ENCODE measurements at regions not wholly inside any gene's neighbourhood (a gene's known extent, or its start where the extent isn't known, plus 50 kb on each side); places are given as distances from the start of the nearest gene placed in this dataset.
"Not testable (repeated sequence)": the region's sequence is repeated elsewhere in the genome, so short reads cannot be mapped to it uniquely, and the experiment has no call there.

DNA sequence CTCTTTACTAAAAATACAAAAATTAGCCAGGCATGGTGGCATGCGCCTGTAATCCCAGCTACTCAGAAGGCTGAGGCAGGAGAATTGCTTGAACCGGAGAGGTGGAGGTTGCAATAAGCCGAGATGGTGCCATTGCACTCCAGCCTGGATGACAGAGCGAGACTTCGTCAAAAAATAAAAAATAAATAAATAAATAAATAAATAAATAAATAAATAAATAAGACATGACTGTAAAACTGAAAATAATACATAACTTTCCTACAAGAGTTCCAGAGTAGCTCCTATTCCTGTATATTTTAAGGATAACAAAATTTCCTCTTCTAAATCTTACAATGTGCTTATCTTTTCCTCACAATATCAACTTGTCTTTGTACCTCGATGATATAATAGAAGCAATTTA is 549.4 kb downstream of the TRAM1L1 start:
- DNase-seq = not testable (repeated sequence)

GRCh38 chr4:116531870-116532269 is 553.5 kb downstream of the TRAM1L1 start:
- DNase-seq = no peak

DNA sequence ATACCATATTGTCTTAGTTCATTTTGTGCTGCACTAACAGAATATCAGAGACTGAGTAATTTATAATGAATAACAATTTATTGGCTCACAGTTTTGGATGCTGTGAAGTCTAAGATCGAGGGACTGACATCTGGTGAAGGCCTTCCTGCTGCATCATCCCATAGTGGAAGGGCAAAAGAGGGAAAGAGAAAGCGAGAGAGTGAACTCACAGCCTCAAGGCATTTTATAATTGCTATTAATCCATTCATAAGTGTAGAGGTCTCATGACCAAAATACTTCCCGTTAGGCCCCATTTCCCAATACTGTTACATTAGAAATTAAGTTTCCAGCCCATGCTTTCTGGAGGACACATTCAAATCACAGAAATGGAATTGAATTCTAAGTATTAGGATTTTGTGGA is 554.4 kb downstream of the TRAM1L1 start:
- no peak for DNase-seq

- no peak for DNase-seq
Measured at GRCh38 chr4:116530048-116530447, 555.3 kb downstream of the TRAM1L1 start.

DNA sequence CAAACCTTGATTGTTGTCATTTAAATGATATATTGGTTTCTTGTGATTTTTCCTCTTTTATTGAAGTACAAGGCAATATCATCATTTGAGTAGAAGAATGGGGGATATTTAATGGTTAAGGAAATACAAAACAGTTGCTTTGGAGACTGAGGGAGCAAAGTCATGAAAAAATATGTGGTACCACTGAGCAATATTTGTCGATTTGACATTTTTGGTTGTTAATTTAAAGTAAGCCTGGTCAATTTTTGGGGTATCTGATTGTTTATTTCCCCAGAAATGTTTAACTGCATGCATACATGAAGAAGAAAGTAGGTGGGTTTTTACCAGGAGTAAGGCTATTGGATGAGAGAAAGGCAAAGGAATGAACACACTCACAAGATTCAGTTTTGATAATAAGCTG is 556.2 kb downstream of the TRAM1L1 start:
- no peak for DNase-seq

DNA sequence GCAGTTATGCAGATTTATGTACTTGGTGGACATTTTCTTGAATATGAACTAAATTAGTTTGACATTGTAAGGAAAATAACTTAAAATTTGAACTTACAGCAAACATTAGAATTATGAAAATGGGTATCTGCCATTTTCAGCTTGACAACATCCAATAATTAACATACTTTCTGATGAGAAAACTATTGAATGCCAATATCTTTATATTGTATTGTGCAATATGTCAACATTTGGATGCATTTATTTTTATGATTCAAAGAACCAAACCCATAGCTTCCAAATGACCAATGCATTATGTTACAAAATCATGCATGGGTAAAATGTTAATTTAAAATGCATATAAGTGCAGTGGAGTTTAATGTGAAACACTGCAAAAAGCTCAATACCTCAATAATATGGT is 562.5 kb downstream of the TRAM1L1 start:
- no peak for DNase-seq

GRCh38 chr4:116520886-116521285 is 564.5 kb downstream of the TRAM1L1 start:
- DNase-seq = no peak

GRCh38 chr4:116516711-116517110 is 568.7 kb downstream of the TRAM1L1 start:
- DNase-seq = no peak

DNA sequence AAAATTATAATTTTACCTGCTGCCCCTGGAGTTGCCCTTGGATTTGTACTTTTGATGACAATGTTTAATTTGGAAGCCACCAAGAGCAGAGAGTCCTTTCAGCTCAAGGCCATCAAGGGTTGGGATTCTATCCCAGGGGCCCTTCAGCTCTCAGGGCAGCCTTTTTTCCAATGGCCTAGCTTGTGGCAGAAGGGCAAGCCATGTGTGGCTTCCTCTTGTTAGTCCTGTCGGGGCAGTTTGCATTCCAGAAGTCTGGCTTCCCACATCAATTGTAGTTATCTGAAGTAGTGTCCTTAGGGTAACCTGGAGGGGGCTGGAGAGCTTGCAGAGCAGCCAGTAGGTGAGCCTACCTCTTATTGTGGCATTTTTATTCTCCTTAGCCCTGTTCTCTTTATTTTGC is 569.4 kb downstream of the TRAM1L1 start:
- no peak for DNase-seq

- DNase-seq = no peak
Measured at GRCh38 chr4:116512552-116512951, 572.8 kb downstream of the TRAM1L1 start.

- no peak for DNase-seq
Measured at GRCh38 chr4:116501954-116502353, 583.4 kb downstream of the TRAM1L1 start.

DNA sequence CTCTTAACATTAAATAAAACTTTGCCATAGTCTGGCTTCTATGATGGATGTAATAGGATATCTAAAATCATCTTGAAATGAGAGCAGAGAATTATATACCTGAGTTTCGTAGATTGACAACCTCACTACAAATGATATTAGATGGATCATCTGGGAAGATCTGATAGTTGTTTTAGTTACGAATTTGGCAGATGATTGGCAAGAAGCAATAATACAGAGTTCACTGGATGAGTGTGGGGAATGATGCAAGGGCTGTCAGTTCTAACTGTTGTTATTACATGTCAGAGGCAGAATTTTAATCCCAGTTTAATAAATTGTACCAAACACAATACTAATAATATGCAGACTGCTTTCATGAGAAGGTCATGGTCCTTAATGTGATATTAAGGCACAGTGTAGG is 585.2 kb downstream of the TRAM1L1 start:
- no peak for DNase-seq

GRCh38 chr4:116489739-116490138 is 595.6 kb downstream of the TRAM1L1 start:
- no peak for DNase-seq

DNA sequence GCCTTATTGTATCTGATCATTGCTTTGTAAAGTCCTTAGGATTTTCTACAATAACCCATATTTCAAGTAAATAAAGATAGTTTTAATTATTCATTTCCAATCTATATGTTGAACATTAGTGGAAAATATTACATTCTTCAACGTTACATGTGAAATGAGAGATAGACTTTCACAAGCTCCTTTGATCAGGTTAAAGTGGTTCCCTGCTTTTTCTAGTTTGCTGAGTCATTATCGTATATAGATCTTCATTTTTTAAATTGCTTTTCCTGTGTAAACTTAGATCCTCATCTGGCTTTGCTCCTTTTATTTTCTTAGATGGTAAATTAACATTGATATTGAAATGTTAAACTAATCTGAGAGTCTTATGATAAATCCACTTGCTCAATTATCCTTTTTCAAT is 599.0 kb downstream of the TRAM1L1 start:
- no peak for DNase-seq

- DNase-seq = no peak
Measured at GRCh38 chr4:116480546-116480945, 604.8 kb downstream of the TRAM1L1 start.

DNA sequence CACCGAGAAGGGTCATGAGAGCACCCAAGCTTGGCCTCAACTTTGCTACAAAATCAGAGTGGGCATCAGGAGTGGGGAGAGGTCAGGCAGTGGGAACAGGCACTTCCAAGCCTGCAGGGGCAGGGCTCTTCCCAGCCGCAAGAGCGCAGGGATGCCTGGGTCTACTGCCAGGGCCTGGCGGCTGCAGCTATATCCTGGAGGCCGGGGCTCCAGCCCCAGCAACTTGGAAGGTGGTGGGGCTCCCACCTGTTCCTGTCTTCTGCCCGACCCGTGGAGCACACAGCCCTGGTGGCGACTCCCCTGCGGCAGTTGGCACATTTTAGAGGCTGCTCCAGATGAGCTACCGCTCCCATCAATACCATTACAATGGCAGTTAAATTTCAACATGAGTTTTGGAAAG is 607.0 kb downstream of the TRAM1L1 start:
- no peak for DNase-seq

- DNase-seq = no peak
Measured at GRCh38 chr4:116469582-116469981, 615.8 kb downstream of the TRAM1L1 start.

GRCh38 chr4:116453127-116453526 is 632.2 kb downstream of the TRAM1L1 start:
- DNase-seq = no peak

GRCh38 chr4:116449764-116450163 is 635.6 kb downstream of the TRAM1L1 start:
- DNase-seq = no peak

DNA sequence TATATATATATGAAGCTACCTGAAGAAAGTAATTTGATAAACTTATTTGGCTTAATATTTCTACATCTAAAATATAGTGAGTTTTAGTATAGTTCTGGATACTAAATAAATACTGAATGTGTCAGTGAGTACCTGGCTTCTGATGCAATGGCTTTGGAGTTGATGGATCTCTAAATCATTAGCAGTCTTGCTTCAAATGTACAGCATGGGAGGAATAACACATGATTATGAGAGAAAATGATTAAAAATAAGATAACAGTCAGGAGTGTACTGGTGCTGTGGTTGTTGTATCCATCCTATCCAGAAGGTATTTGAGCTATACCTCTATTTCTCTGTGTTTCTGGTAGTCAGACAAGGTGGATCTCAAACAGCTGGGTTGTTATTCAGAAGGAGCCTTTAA is 641.3 kb downstream of the TRAM1L1 start:
- no peak for DNase-seq

GRCh38 chr4:116438981-116439729 is 646.2 kb downstream of the TRAM1L1 start:
- DNase-seq = no peak

- DNase-seq = no peak
Measured at GRCh38 chr4:116438417-116438816, 647.0 kb downstream of the TRAM1L1 start.

DNA sequence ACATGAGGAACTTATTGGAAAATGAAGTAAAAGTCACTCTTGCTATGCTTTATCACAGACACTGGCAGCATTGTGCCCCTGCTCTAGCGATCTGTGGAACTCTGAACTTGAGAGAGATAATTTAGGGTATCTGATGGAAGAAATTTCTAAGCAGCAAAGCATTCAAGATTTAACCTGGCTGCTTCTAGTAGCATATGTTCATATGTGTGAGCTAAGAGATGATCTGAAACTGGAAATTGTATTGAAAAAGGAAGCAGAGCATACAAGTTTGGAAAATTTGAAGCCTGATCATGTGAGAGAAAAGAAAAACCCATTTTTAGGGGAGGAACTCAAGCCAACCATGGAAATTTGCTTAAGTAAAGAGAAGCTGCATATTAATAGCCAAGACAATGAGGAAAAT is 657.7 kb downstream of the TRAM1L1 start:
- no peak for DNase-seq

DNA sequence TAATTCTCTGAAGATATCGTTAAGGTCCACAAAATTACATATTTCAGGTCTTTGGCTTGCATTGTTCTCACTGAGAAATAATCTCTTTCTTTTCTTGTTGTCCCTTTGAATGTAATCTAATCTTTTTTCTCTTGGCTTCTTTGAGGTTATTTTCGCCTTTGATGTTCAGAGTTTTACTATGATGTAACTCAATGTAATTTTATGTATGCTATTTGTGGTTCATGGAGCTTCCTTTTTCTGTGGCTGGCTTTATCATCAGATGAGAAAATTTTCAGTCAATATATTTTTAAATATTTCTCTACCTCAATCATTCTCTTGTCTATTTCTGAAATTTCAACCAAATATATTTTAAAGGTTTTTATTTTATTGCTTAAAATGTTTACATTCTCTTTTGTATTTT is 672.2 kb downstream of the TRAM1L1 start:
- DNase-seq = no peak

DNA sequence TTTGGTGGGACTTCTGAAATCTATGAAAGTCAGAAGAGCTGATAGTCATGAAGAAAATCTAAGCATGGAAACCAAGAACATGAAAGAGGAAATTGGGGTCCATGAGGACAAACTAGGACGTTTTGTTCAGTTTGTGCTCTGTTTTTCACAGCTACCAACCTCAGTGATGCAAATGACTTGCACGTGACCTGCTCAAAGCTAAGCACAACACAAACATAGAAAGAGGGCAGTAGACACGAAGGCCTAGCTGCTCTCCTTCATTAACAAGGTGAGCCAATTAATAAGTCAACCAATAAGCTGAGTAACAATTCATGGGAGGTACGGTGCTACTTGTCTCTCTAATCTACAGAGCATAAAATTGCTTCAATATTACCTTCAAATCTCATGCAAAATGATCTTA is 684.1 kb downstream of the TRAM1L1 start:
- DNase-seq = no peak
